CD4-positive, alpha-beta T cell treated with Interleukin-12 subunit alpha and Interleukin-12 subunit beta, for 1 hour (primary cell): ENCODE measurements at regions not wholly inside any gene's neighbourhood (a gene's known extent, or its start where the extent isn't known, plus 50 kb on each side); places are given as distances from the start of the nearest gene placed in this dataset.
"Not testable (repeated sequence)": the region's sequence is repeated elsewhere in the genome, so short reads cannot be mapped to it uniquely, and the experiment has no call there.

Experiments used
- DNase-seq: peaks from one replicate; pipeline ENCODE4 v3.0.0-alpha.2; 2020

- DNase-seq: no peak
Measured at GRCh38 chr15:24848050-24848449, 106.7 kb upstream of the SNRPN start.

- DNase-seq: no peak
Measured at GRCh38 chr15:24856397-24857390, 98.1 kb upstream of the SNRPN start.

- no peak for DNase-seq
Measured at GRCh38 chr15:24857763-24858162, 97.0 kb upstream of the SNRPN start.

GRCh38 chr15:24858183-24858582 is 96.6 kb upstream of the SNRPN start:
- DNase-seq: not testable (repeated sequence)

GRCh38 chr15:24858737-24859601 is 95.8 kb upstream of the SNRPN start:
- no peak for DNase-seq

- DNase-seq: no peak
Measured at GRCh38 chr15:24861014-24861690, 93.6 kb upstream of the SNRPN start.

- DNase-seq: no peak
Measured at GRCh38 chr15:24862726-24863521, 91.9 kb upstream of the SNRPN start.

GRCh38 chr15:24865303-24865702 is 89.5 kb upstream of the SNRPN start:
- DNase-seq: no peak

GRCh38 chr15:24877174-24877573 is 77.6 kb upstream of the SNRPN start:
- no peak for DNase-seq

- no peak for DNase-seq
Measured at GRCh38 chr15:24878153-24878552, 76.6 kb upstream of the SNRPN start.

GRCh38 chr15:24879492-24879891 is 75.3 kb upstream of the SNRPN start:
- DNase-seq: no peak

- DNase-seq: no peak
Measured at GRCh38 chr15:24880663-24881062, 74.1 kb upstream of the SNRPN start.

GRCh38 chr15:24886538-24886937 is 68.2 kb upstream of the SNRPN start:
- DNase-seq: no peak

GRCh38 chr15:24898715-24899272 is 56.0 kb upstream of the SNRPN start:
- DNase-seq: no peak

GRCh38 chr15:24899367-24899766 is 55.4 kb upstream of the SNRPN start:
- no peak for DNase-seq

- no peak for DNase-seq
Measured at GRCh38 chr15:24899795-24900194, 55.0 kb upstream of the SNRPN start.

GRCh38 chr15:24901409-24901808 is 53.4 kb upstream of the SNRPN start:
- no peak for DNase-seq
